ENCODE measurements at regions not wholly inside any gene's neighbourhood (a gene's known extent, or its start where the extent isn't known, plus 50 kb on each side); places are given as distances from the start of the nearest gene placed in this dataset.

GRCh38 chr5:129830288-129830687 lies 74.0 kb upstream of the CHSY3 start:
- no peak for TF ChIP-seq CTCF (IDR thresholded peaks at IDR 0.05)
- no peak for TF ChIP-seq POLR2A (IDR thresholded peaks at IDR 0.05)

All from heart left ventricle (tissue), 13 donors.